ENCODE measurements at regions not wholly inside any gene's neighbourhood (a gene's known extent, or its start where the extent isn't known, plus 50 kb on each side); places are given as distances from the start of the nearest gene placed in this dataset.

- TF ChIP-seq CTCF (IDR thresholded peaks at IDR 0.05; ENCODE audit: extremely low read depth, missing control alignments) = no peak
- no peak for DNase-seq (ENCODE audit: low spot score)
Observed at GRCh38 chr5:67416133-67416937, 219.7 kb upstream of the CD180 start.

GRCh38 chr5:67414712-67415111 is 218.1 kb upstream of the CD180 start:
- TF ChIP-seq CTCF (IDR thresholded peaks at IDR 0.05; ENCODE audit: extremely low read depth, missing control alignments) = no peak
- no peak for DNase-seq (ENCODE audit: low spot score)

GRCh38 chr5:67413721-67414120 is 217.1 kb upstream of the CD180 start:
- TF ChIP-seq CTCF (IDR thresholded peaks at IDR 0.05; ENCODE audit: extremely low read depth, missing control alignments) = no peak
- no peak for DNase-seq (ENCODE audit: low spot score)

- no peak for DNase-seq (ENCODE audit: low spot score)
Observed at GRCh38 chr5:67409126-67409777, 212.7 kb upstream of the CD180 start.

GRCh38 chr5:67407979-67408378 is 211.4 kb upstream of the CD180 start:
- DNase-seq (ENCODE audit: low spot score) = no peak
- no peak for TF ChIP-seq CTCF (IDR thresholded peaks at IDR 0.05; ENCODE audit: extremely low read depth, missing control alignments)

More at GRCh38 chr5:67409126-67409777, 212.7 kb upstream of the CD180 start:
- TF ChIP-seq CTCF (IDR thresholded peaks at IDR 0.05; ENCODE audit: extremely low read depth, missing control alignments) = no peak

- TF ChIP-seq CTCF (IDR thresholded peaks at IDR 0.05; ENCODE audit: extremely low read depth, missing control alignments) = no peak
- DNase-seq (ENCODE audit: low spot score) = no peak
Observed at GRCh38 chr5:67405755-67406154, 209.2 kb upstream of the CD180 start.

- DNase-seq (ENCODE audit: low spot score) = no peak
- no peak for TF ChIP-seq CTCF (IDR thresholded peaks at IDR 0.05; ENCODE audit: extremely low read depth, missing control alignments)
Observed at GRCh38 chr5:67405101-67405364, 208.4 kb upstream of the CD180 start.

Data from GM20000 (cell line).